K562 (cell line): ENCODE measurements at regions not wholly inside any gene's neighbourhood (a gene's known extent, or its start where the extent isn't known, plus 50 kb on each side); places are given as distances from the start of the nearest gene placed in this dataset.

Experiments used
- ATAC-seq: fragments of 200-7000 bp; cut with Tn5 transposase; 3 replicates; pipeline ENCODE4 v1.9.1; 2020; ENCODE audit warnings: moderate library complexity
- BruUV-seq: library from RNA; stranded (reverse); fragments of 400-500 nt; replicated peaks from 2 replicates; lab custom pipeline; 2021; lab: Mats Ljungman, UMichigan
- CTCF ChIA-PET: fragments of 300-600 bp; formaldehyde crosslinking; extraction: SDS; loops from one replicate; lab custom pipeline; 2021; ENCODE audit warnings: low intra/inter-chr PET ratio; lab: Yijun Ruan, JAX
- POLR2A ChIA-PET: fragments of 300-600, 350-650 bp; sonication (Branson Sonifier 250); formaldehyde crosslinking; extraction: SDS; loops from one replicate; lab custom pipeline; 2021; ENCODE audit warnings: antibody characterized with exemption, inconsistent platforms; lab: Yijun Ruan, JAX
- DNase-seq, 4 experiments: peaks; one replicate each; pipeline versions ENCODE4 v3.0.0 to v3.0.0-alpha.2; 2011 to 2018; ENCODE audit warnings: low spot score in 3 of 4, mixed read lengths in 3 of 4; ENCODE audit errors: extremely low read depth in 1 of 4
- FAIRE-seq: peaks from 2 replicates; lab custom pipeline; 2011; peaks lifted over from hg19 to GRCh38; lab: Jason Lieb, UNC
- H2AFZ ChIP-seq: 2 replicates; pipeline ENCODE4 v1.6.0; 2011; ENCODE audit warnings: low read depth, low read length, control low read depth, inconsistent platforms
- H3K27ac ChIP-seq: fragments of 200-600 bp; 3 replicates; pipeline ENCODE4 v1.8.0; 2011; ENCODE audit warnings: low read depth, mild to moderate bottlenecking, control low read depth, inconsistent platforms, low read length, moderate library complexity, mixed read lengths; ENCODE audit errors: extremely low read depth
- H3K27me3 ChIP-seq, 2 experiments: fragments of 300-600 bp in 1 of 2; 2 replicates in 1 of 2; 3 replicates in 1 of 2; pipeline versions ENCODE4 v1.6.0 to v1.8.0; 2011; ENCODE audit warnings: inconsistent platforms in 2 of 2, low read length in 2 of 2, mild to moderate bottlenecking in 1 of 2, mixed read lengths in 1 of 2, moderate library complexity in 1 of 2; ENCODE audit not compliant: control insufficient read depth in 2 of 2, insufficient read depth in 2 of 2
- H3K36me3 ChIP-seq: fragments of 300-600 bp; 3 replicates; pipeline ENCODE4 v1.8.0; 2011; ENCODE audit warnings: mild to moderate bottlenecking, low read length, inconsistent platforms; ENCODE audit not compliant: control insufficient read depth, insufficient read depth
- H3K4me1 ChIP-seq, 2 experiments: fragments of 200-600 bp in 1 of 2; replicated peaks in 1 of 2; 2 replicates in 1 of 2; 3 replicates in 1 of 2; pipeline versions ENCODE4 v1.5.1 to v1.8.0; 2011; ENCODE audit warnings: inconsistent platforms in 2 of 2, low read length in 2 of 2, mild to moderate bottlenecking in 1 of 2, mixed read lengths in 1 of 2, moderate library complexity in 1 of 2; ENCODE audit not compliant: control insufficient read depth in 2 of 2, insufficient read depth in 2 of 2
- H3K4me2 ChIP-seq: 2 replicates; pipeline ENCODE4 v1.6.1; 2011; ENCODE audit warnings: low read length, control low read depth, inconsistent platforms, mixed read lengths; ENCODE audit not compliant: insufficient read depth
- H3K4me3 ChIP-seq: fragments of 200-600 bp; sonication (generic), shearing (Covaris generic); 2 replicates; pipeline ENCODE4 v1.5.1; 2016; ENCODE audit warnings: control low read depth, inconsistent platforms
- H3K79me2 ChIP-seq: fragments of 200-600 bp; 3 replicates; pipeline ENCODE4 v1.8.0; 2011; ENCODE audit warnings: low read length, inconsistent platforms; ENCODE audit not compliant: control insufficient read depth, insufficient read depth
- H3K9ac ChIP-seq, 2 experiments: 2 replicates each; pipeline versions ENCODE4 v1.6.0 to v1.6.1; 2011; ENCODE audit warnings: low read depth in 2 of 2, low read length in 2 of 2, control low read depth in 1 of 2, inconsistent platforms in 1 of 2, mild to moderate bottlenecking in 1 of 2, mixed read lengths in 1 of 2; ENCODE audit not compliant: insufficient read depth in 1 of 2
- H3K9me1 ChIP-seq: one replicate; pipeline ENCODE4 v1.6.0; 2011; ENCODE audit warnings: inconsistent platforms, mild to moderate bottlenecking, low read length, moderate library complexity; ENCODE audit not compliant: control insufficient read depth, insufficient read depth
- H3K9me3 ChIP-seq: replicated peaks from 2 replicates; pipeline ENCODE4 v1.5.1; 2011; ENCODE audit warnings: low read depth, low read length, inconsistent platforms; ENCODE audit not compliant: control insufficient read depth, insufficient read depth
- H4K20me1 ChIP-seq: replicated peaks from 2 replicates; pipeline ENCODE4 v1.6.1; 2011; ENCODE audit warnings: low read length, inconsistent platforms, mixed read lengths; ENCODE audit not compliant: control insufficient read depth, insufficient read depth
- BRF1 ChIP-seq: IDR thresholded peaks from 3 replicates; pipeline ENCODE4 v1.6.1; 2011; ENCODE audit warnings: borderline replicate concordance, mild to moderate bottlenecking; ENCODE audit not compliant: insufficient read length; ENCODE audit errors: extremely low read depth
- CBX8 ChIP-seq: fragments of 200-600 bp; sonication (generic); IDR thresholded peaks from 2 replicates; pipeline ENCODE4 v1.6.1; 2012; ENCODE audit warnings: borderline replicate concordance, mixed run types, low read depth, mild to moderate bottlenecking, moderate library complexity, mixed read lengths, low read length, control low read depth, inconsistent platforms; ENCODE audit not compliant: poor library complexity, severe bottlenecking; ENCODE audit errors: extremely low read depth
- CREBBP ChIP-seq: IDR thresholded peaks from one replicate; pipeline ENCODE4 v1.6.1; 2012; ENCODE audit warnings: low read depth, mild to moderate bottlenecking, control low read depth, inconsistent platforms, low read length
- HDAC2 ChIP-seq: fragments of 450-650 bp; IDR thresholded peaks from 2 replicates; pipeline ENCODE4 v1.6.1; 2016; ENCODE audit warnings: mild to moderate bottlenecking
- NFXL1 ChIP-seq: fragments of 450-650 bp; formaldehyde crosslinking; IDR thresholded peaks from 2 replicates; pipeline ENCODE4 v1.4.0; 2021; ENCODE audit warnings: mild to moderate bottlenecking
- PCBP2 ChIP-seq: fragments of 200-400 bp; formaldehyde crosslinking; IDR thresholded peaks from 2 replicates; pipeline ENCODE4 v1.6.1; 2018; ENCODE audit warnings: low read length, low read depth, mild to moderate bottlenecking, moderate library complexity; ENCODE audit not compliant: poor library complexity, severe bottlenecking
- ZFP1 ChIP-seq: fragments of 450-650 bp; formaldehyde crosslinking; IDR thresholded peaks from 2 replicates; pipeline ENCODE4 v1.4.0; 2020; ENCODE audit warnings: mild to moderate bottlenecking, mixed read lengths
- ZNF668 ChIP-seq: fragments of 250-450 bp; sonication (Bioruptor Pico); IDR thresholded peaks from 2 replicates; pipeline ENCODE4 v1.8.0; 2022; ENCODE audit warnings: mild to moderate bottlenecking, inconsistent platforms
- WGBS: fragments of 100-300 bp; shearing (Covaris generic); methylation state at CpG from one replicate; pipeline ENCODE4 v1.1.6; 2016; ENCODE audit warnings: low coverage, mixed read lengths; ENCODE audit not compliant: insufficient coverage; ENCODE audit errors: missing lambda C conversion rate; 5-methylcytosine and 5-hydroxymethylcytosine counted together
- in situ Hi-C: fragments of 300-500 bp; cut with MboI; formaldehyde crosslinking; loops from 4 replicates; pipeline ENCODE4 v1.15.0; 2018; ENCODE audit warnings: inconsistent platforms, mixed read lengths
- intact Hi-C: fragments of 100-400 bp; cut with micrococcal nuclease; formaldehyde crosslinking; loops from 2 replicates; pipeline ENCODE4 v1.14.2; 2022
- TF ChIP-seq, protein P1 (sequence below): fragments of 450-650 bp; IDR thresholded peaks from 2 replicates; pipeline ENCODE4 v1.6.1; 2016; ENCODE audit warnings: missing biosample characterization, missing genetic modification characterization
- TF ChIP-seq, protein P2 (sequence below): fragments of 250-450 bp; sonication (Bioruptor Pico); IDR thresholded peaks from 2 replicates; pipeline ENCODE4 v1.8.0; 2021; ENCODE audit warnings: mild to moderate bottlenecking, moderate library complexity
- TF ChIP-seq, protein P3 (sequence below): fragments of 250-450 bp; sonication (Bioruptor Pico); IDR thresholded peaks from 2 replicates; pipeline ENCODE4 v1.5.0; 2021

DNA sequence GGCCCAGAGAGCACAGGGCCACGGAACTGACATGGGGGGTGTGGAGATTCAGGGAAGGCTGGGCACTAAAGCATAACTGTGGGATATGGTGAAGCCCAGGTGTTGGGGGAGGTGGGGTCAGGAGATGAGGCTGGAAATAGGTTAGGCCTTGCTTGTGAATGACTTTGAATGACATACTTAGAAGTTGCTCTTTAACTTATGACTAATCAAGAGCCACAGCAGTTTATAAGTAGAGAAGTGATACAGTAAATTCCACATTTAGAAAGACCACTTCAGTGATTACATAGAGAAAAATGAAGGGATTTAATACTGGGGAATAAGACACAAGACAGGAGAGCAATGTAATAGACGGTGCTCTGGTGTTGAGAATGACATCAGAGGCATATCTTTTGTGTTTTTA is 120.8 kb upstream of the SEC61G start:
- POLR2A ChIA-PET: interaction anchor here (0.6 kb wide), 1 partner anchor 1326 kb away, joined by 4 read pairs; no protein-coding TSS in a partner anchor
- H4K20me1 ChIP-seq: no peaks in the 10 kb centered on the region
- TF ChIP-seq HDAC2: no peak
- no peak for TF ChIP-seq ZNF668 (CRISPR knock-in tag)
- no peak for TF ChIP-seq CREBBP
- no peak for TF ChIP-seq BRF1
- TF ChIP-seq, protein P1, sequence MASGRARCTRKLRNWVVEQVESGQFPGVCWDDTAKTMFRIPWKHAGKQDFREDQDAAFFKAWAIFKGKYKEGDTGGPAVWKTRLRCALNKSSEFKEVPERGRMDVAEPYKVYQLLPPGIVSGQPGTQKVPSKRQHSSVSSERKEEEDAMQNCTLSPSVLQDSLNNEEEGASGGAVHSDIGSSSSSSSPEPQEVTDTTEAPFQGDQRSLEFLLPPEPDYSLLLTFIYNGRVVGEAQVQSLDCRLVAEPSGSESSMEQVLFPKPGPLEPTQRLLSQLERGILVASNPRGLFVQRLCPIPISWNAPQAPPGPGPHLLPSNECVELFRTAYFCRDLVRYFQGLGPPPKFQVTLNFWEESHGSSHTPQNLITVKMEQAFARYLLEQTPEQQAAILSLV: no peak
- no peak for TF ChIP-seq NFXL1 (CRISPR knock-in tag)
- TF ChIP-seq PCBP2: no peak
- TF ChIP-seq, protein P2, sequence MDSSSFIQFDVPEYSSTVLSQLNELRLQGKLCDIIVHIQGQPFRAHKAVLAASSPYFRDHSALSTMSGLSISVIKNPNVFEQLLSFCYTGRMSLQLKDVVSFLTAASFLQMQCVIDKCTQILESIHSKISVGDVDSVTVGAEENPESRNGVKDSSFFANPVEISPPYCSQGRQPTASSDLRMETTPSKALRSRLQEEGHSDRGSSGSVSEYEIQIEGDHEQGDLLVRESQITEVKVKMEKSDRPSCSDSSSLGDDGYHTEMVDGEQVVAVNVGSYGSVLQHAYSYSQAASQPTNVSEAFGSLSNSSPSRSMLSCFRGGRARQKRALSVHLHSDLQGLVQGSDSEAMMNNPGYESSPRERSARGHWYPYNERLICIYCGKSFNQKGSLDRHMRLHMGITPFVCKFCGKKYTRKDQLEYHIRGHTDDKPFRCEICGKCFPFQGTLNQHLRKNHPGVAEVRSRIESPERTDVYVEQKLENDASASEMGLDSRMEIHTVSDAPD: no peak
- no peak for TF ChIP-seq ZFP1 (CRISPR knock-in tag)
- TF ChIP-seq, protein P3, sequence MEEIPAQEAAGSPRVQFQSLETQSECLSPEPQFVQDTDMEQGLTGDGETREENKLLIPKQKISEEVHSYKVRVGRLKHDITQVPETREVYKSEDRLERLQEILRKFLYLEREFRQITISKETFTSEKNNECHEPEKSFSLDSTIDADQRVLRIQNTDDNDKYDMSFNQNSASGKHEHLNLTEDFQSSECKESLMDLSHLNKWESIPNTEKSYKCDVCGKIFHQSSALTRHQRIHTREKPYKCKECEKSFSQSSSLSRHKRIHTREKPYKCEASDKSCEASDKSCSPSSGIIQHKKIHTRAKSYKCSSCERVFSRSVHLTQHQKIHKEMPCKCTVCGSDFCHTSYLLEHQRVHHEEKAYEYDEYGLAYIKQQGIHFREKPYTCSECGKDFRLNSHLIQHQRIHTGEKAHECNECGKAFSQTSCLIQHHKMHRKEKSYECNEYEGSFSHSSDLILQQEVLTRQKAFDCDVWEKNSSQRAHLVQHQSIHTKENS (CRISPR knock-in tag): no peak
- no peak for TF ChIP-seq CBX8

More for the DNA sequence above, 120.8 kb upstream of the SEC61G start:
- H2AFZ ChIP-seq: no peak overlapping the region
- no peak overlapping the region for H3K9ac ChIP-seq
- H3K36me3 ChIP-seq: no peaks in the 10 kb centered on the region
- H3K9me1 ChIP-seq: no peaks in the 10 kb centered on the region
- WGBS: 0% methylated on average over 2 of the region's 2 CpGs
- H3K4me3 ChIP-seq: no peak overlapping the region
- no peak overlapping the region for H3K27ac ChIP-seq
- no peaks in the 10 kb centered on the region for H3K79me2 ChIP-seq
- no peaks in the 10 kb centered on the region for H3K27me3 ChIP-seq
- ATAC-seq (no peak), DNase-seq (no peak), FAIRE-seq (no peak)
- H3K4me2 ChIP-seq: no peak overlapping the region
- CTCF ChIA-PET: no interaction called here
- no TSS peak for BruUV-seq
- H3K4me1 ChIP-seq: no peaks in the 10 kb centered on the region
- intact Hi-C loops (loop anchor here (10.0 kb wide), 1 partner anchor 375 kb away; no protein-coding TSS in a partner anchor), in situ Hi-C loops (no loop called here)
- no peaks in the 10 kb centered on the region for H3K9me3 ChIP-seq
